Lung (tissue), 11 donors: ENCODE measurements at regions not wholly inside any gene's neighbourhood (a gene's known extent, or its start where the extent isn't known, plus 50 kb on each side); places are given as distances from the start of the nearest gene placed in this dataset.

Source experiments
- ATAC-seq: fragments of 200-7000 bp; cut with Tn5 transposase; one replicate; pipeline ENCODE4 v1.9.1; 2020; ENCODE audit warnings: moderate number of reproducible peaks; ENCODE audit not compliant: insufficient read depth, low FRiP score
- DNase-seq, 3 donors: peaks; one replicate each; pipeline ENCODE4 v3.0.0-alpha.2; 2013 to 2017
- H3K27ac ChIP-seq, 2 donors: one replicate each; pipeline ENCODE4 v1.5.1; 2013; ENCODE audit warnings: mild to moderate bottlenecking in 2 of 2, moderate library complexity in 2 of 2, control low read depth in 1 of 2, inconsistent platforms in 1 of 2, low read depth in 1 of 2, low read length in 1 of 2
- H3K27me3 ChIP-seq, 3 donors: one replicate each; pipeline ENCODE4 v1.5.1; 2013; ENCODE audit warnings: low read length in 2 of 3; ENCODE audit not compliant: control insufficient read depth in 3 of 3, insufficient read depth in 3 of 3
- H3K36me3 ChIP-seq, 4 donors: one replicate each; pipeline ENCODE4 v1.5.1; 2013; ENCODE audit warnings: low read length in 4 of 4, mild to moderate bottlenecking in 1 of 4, moderate library complexity in 1 of 4; ENCODE audit not compliant: control insufficient read depth in 4 of 4, insufficient read depth in 4 of 4
- H3K4me1 ChIP-seq, 5 donors: one replicate each; pipeline ENCODE4 v1.5.1; 2013; ENCODE audit warnings: low read length in 5 of 5, mild to moderate bottlenecking in 2 of 5, moderate library complexity in 1 of 5; ENCODE audit not compliant: control insufficient read depth in 5 of 5, insufficient read depth in 5 of 5
- H3K4me3 ChIP-seq: one replicate; pipeline ENCODE4 v1.5.1; 2013; ENCODE audit warnings: mild to moderate bottlenecking, control low read depth, moderate library complexity
- H3K9ac ChIP-seq, 2 donors: one replicate each; pipeline ENCODE4 v1.5.1; 2013; ENCODE audit warnings: low read length in 2 of 2, control low read depth in 1 of 2; ENCODE audit not compliant: insufficient read depth in 1 of 2
- H3K9me3 ChIP-seq, 4 donors: one replicate each; pipeline ENCODE4 v1.5.1; 2013; ENCODE audit warnings: low read length in 3 of 4, mild to moderate bottlenecking in 1 of 4, moderate library complexity in 1 of 4; ENCODE audit not compliant: control insufficient read depth in 4 of 4, insufficient read depth in 3 of 4
- WGBS, 2 donors: extraction: QIAGEN DNeasy Blood & Tissue Kit; methylation state at CpG; one replicate each; pipeline ENCODE4 v1.1.7; 2013; 5-methylcytosine and 5-hydroxymethylcytosine counted together
- TF ChIP-seq, protein P1 (sequence below): IDR thresholded peaks from 2 replicates; pipeline ENCODE4 v1.5.1; 2012; ENCODE audit warnings: mild to moderate bottlenecking; ENCODE audit errors: control extremely low read depth, extremely low read depth
- donor health status: control.
- donor health status: control.
- donor health status: Bipolar disorder and iron deficiency.
- donor health status: healthy.
- donor health status: DM: yes; HTN: yes; CAD: no.

DNA sequence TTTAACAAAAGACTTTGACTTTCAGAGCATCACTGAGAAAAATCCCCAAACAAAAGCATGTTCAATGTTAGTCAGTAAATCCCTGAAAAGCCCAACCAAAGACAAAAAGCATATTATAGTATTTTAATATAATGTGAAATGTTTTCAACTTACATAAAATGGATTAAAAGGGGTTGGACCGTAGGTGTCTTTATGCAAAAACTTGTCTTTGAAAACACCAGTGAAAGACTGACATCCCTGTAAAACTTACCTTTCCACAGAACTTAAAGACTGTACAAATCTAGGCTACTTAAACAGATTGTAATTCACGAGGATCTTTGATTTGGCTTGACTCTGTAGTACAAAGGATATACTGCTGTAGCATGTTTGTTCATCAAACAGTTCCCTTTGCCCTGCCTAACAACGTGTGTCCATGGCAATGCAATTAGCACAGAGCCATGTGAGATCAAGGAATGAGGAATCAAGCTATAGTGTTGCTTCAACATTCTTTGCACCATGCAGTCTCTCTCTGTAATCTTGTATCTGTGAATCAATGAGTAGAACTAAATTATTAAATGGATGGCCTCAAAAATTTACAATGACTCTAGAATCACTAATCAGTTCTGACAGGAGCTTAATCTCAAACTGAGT is 138.5 kb upstream of the SYT1 start:
- H3K36me3 ChIP-seq: no peaks in the 10 kb centered on the region
- no peaks in the 10 kb centered on the region for H3K9me3 ChIP-seq
- no peak overlapping the region for H3K27ac ChIP-seq
- DNase-seq (no peak), ATAC-seq (no peak)
- no peaks in the 10 kb centered on the region for H3K27me3 ChIP-seq
- H3K4me3 ChIP-seq: no peak overlapping the region
- no peak overlapping the region for H3K9ac ChIP-seq
- WGBS, 2 donors: 62 to 67% methylated on average over 3 of the region's 3 CpGs
- no peaks in the 10 kb centered on the region for H3K4me1 ChIP-seq
- TF ChIP-seq, protein P1, sequence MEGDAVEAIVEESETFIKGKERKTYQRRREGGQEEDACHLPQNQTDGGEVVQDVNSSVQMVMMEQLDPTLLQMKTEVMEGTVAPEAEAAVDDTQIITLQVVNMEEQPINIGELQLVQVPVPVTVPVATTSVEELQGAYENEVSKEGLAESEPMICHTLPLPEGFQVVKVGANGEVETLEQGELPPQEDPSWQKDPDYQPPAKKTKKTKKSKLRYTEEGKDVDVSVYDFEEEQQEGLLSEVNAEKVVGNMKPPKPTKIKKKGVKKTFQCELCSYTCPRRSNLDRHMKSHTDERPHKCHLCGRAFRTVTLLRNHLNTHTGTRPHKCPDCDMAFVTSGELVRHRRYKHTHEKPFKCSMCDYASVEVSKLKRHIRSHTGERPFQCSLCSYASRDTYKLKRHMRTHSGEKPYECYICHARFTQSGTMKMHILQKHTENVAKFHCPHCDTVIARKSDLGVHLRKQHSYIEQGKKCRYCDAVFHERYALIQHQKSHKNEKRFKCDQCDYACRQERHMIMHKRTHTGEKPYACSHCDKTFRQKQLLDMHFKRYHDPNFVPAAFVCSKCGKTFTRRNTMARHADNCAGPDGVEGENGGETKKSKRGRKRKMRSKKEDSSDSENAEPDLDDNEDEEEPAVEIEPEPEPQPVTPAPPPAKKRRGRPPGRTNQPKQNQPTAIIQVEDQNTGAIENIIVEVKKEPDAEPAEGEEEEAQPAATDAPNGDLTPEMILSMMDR: no peak

DNA sequence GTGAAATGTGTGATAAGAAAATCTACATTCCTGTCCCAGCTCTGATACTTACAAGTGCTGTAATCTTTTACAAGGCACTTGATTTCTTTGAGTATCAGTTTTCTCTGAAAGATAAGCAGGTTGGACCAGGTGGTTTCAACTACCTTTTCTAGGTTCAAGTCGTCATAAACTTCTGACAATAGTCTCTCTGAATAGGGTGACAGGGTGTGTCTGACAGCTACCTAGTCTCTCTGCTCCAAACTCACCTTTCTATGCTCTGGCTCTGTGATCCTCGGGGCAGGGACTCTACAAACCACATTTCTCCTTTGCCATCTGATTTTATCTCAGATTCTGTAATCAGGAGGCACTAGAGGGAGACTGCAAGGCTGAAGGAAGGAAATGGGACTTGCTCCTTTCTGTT is 137.7 kb upstream of the SYT1 start:
- no peak for ATAC-seq
- H3K9ac ChIP-seq: no peak overlapping the region

DNA sequence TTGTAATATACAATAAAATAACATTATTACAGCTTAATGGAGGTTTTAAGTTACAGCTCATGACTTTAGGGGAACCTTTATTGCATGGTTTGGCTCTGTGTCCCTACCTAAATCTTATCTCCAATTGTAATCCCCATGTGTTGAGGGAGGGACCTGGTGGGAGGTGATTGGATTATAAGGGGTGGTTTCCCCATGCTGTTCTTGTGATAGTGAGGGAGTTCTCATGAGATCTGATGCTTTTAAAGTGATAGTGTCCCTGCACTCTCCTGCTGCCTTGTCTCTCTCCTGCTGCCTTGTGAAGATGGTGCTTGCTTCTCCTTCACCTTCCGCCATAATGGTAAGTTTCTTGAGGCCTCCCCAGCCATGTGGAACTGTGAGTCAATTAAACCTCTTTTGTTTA is 132.1 kb upstream of the SYT1 start:
- DNase-seq (no peak), ATAC-seq (no peak)
- no peaks in the 10 kb centered on the region for H3K27me3 ChIP-seq
- WGBS, 2 donors: 96 to 98% methylated on average over 1 of the region's 1 CpG
- TF ChIP-seq, protein P1: no peak
- no peaks in the 10 kb centered on the region for H3K36me3 ChIP-seq
- H3K27ac ChIP-seq: no peak overlapping the region
- H3K9ac ChIP-seq: no peak overlapping the region
- no peaks in the 10 kb centered on the region for H3K4me1 ChIP-seq
- H3K4me3 ChIP-seq: no peak overlapping the region
- H3K9me3 ChIP-seq: no peaks in the 10 kb centered on the region

More for the DNA sequence above, 137.7 kb upstream of the SYT1 start:
- 48 to 56% methylated on average over 2 of the region's 2 CpGs for WGBS, 2 donors
- Histone ChIP-seq H3K9me3 (no peaks in the 10 kb centered on the region), H3K27ac (no peak overlapping the region), H3K27me3 (no peaks in the 10 kb centered on the region), H3K36me3 (no peaks in the 10 kb centered on the region), H3K4me1 (no peaks in the 10 kb centered on the region), H3K4me3 (no peak overlapping the region)
- no peak for DNase-seq
- TF ChIP-seq, protein P1: no peak

DNA sequence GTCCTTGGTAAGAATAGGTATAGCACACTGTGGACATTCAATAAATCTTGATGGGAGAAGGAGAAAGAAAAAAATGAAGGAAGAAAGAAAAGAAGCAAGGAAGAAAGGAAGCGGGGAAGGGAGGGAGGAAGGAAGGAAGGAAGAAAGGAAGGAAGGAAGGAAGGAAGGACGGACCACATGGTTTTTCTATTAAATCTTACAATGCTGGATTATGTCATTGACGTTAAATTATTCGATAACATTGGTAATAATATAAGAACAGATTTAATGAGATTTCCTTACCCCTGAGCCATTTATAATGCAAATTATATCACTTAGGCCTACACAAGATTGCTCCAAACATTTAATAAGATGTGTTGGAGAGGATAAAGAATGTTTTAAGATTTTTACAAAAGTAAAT is 124.9 kb upstream of the SYT1 start:
- 91% methylated on average over 4 of the region's 4 CpGs for WGBS, 2 donors
- Histone ChIP-seq H3K4me1 (no peaks in the 10 kb centered on the region), H3K27me3 (no peaks in the 10 kb centered on the region), H3K4me3 (no peak overlapping the region), H3K9ac (no peak overlapping the region), H3K9me3 (no peaks in the 10 kb centered on the region), H3K36me3 (no peaks in the 10 kb centered on the region), H3K27ac (no peak overlapping the region)
- no peak for ATAC-seq
- TF ChIP-seq, protein P1: no peak
- DNase-seq: no peak
